ENCODE measurements at regions not wholly inside any gene's neighbourhood (a gene's known extent, or its start where the extent isn't known, plus 50 kb on each side); places are given as distances from the start of the nearest gene placed in this dataset.
A peak's percentile ranks its signal among the peaks of the same experiment; 100 is the strongest.

DNA sequence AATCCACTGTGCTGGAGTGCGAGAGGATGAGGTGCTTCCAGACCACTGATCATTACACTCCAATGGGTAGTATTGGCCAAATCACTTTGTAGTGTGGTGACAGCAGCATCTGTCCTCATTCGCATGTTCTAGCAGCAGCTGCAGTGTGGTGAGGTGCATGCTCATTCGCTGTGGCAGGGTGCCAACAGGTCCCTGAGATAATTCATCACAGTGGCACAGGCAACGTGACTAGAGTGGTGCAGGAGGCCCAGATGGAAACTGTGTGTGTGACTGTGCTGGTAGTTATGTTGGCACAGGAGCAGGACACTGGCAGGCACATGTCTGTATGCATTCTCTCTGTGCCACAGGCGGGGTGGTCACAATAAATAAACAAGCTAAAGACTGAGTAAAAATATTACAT is 329.5 kb upstream of the SYT4 start:
- ATAC-seq (no peak), DNase-seq (ENCODE audit: low spot score) (no peak)
- intact Hi-C loops (cut with DNase I) = no loop called here

DNA sequence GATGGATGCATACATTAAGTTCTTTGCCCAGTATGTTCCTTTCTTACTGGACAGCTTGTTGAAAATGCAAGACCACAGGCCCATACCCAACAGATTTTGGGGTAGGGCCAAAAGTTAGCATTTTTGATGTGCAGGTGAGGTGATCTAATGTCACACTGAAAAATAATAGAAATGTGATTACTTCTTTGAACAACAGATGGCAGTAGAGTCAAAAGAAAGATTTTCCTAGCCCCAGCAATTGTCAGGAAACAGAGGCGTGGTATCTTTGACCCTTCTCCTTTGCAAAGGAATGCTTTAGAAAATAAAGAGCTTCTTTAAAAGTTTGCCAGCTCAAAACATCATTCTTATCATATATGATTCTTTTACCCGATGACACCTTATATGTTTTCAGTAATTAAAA is 343.6 kb upstream of the SYT4 start:
- intact Hi-C loops (cut with DNase I) = no loop called here
- no peak for DNase-seq (ENCODE audit: low spot score)

DNA sequence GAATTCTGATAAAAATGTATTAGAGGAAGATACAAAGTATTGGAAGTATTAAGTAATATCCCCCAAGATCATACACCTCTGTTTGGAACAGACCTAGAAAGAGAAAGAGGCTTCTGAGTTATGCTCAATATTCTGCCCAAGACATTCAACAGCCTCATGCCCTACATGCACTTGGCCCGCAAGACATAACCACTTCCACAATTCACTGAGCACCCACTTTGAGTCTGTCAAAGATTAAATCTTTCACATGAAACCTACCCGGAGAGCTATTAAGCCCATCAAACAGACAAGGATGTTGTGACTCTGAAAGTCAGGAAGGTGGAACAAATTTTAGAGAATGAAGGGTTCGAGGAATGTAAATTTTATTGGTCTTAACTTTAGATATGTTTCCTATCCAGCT is 344.7 kb upstream of the SYT4 start:
- ATAC-seq (no peak), DNase-seq (ENCODE audit: low spot score) (no peak)
- intact Hi-C loops (cut with DNase I) = no loop called here

More for the DNA sequence above, 343.6 kb upstream of the SYT4 start:
- peak; percentile 38 for ATAC-seq

- intact Hi-C loops (cut with DNase I) = no loop called here
- DNase-seq (ENCODE audit: low spot score) (no peak), ATAC-seq (no peak)
Measured at GRCh38 chr18:43625582-43625981, 348.3 kb upstream of the SYT4 start.

- intact Hi-C loops (cut with DNase I) = no loop called here
Measured at GRCh38 chr18:43627848-43628530, 350.7 kb upstream of the SYT4 start.

GRCh38 chr18:43634994-43635393 is 357.7 kb upstream of the SYT4 start:
- ATAC-seq (no peak), DNase-seq (ENCODE audit: low spot score) (no peak)
- intact Hi-C loops (cut with DNase I) = no loop called here

More at GRCh38 chr18:43627848-43628530, 350.7 kb upstream of the SYT4 start:
- ATAC-seq (no peak), DNase-seq (ENCODE audit: low spot score) (no peak)

DNA sequence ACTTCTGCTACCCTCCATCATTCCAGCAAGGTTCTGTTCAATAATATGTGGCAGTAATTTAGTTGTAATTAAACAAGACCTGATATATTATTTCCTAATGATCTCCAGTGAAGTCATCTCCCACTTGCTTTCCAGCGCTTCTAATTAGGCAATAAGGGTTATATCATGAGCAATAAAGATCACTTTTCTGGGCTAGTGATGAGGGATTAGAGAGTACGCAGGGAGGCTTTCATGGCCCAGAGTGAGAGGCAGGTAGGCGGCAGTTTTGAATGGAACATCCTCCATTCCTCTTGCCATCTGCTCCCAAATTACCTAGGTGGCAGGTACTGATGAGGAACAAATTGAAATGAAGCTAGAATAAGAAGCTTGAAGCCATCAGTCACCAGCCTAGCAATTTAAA is 358.1 kb upstream of the SYT4 start:
- ATAC-seq (no peak), DNase-seq (ENCODE audit: low spot score) (no peak)
- intact Hi-C loops (cut with DNase I) = no loop called here

DNA sequence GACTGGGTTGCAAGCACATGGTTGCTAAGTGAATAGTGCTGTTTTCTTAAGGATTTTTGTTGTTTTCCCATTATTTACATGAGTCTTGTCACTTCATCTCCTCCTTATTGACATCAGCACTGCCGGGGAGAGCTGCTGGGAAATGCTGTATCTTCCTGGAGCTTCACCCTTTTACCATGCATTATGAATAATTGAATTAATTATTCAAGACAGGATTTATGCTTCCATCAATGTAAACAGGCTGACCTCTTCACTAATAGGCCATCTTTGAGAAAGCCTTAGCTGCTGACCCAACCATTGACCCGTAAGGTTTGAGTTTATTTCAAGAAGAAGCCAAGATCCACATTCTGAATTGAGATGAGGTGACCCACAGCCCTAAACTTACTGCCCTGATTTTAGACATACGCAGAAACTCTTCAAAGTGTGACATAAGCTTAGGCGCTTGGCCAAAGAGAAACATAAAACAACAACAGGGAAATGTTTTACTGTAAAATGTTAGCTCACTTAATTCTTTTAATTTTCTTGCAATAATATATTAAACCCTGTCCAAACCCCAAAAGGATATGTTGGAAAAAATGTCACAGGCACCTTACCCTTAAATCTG is 365.5 kb upstream of the SYT4 start:
- intact Hi-C loops (cut with DNase I) = no loop called here
- no peak for ATAC-seq
- no peak for DNase-seq (ENCODE audit: low spot score)

DNA sequence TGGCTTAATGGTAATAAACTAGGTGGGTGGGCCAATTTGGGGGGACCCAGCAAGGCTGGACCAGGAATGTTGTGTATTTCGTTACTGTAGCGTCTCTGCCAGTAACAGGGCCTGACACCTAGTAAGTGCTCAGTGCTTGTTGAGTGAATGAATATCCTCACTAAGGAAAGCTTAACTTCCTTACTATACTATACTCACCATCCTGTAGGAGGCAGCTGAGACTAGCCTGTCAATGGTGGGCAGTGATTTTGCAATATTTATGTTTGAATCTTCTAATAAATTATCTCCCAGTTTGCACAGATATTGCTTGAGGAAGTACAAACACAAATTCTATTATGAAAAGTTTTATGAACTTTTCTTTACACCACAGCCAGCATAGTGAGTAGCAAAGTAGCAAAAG is 370.7 kb upstream of the SYT4 start:
- no peak for ATAC-seq
- intact Hi-C loops (cut with DNase I) = no loop called here
- no peak for DNase-seq (ENCODE audit: low spot score)

DNA sequence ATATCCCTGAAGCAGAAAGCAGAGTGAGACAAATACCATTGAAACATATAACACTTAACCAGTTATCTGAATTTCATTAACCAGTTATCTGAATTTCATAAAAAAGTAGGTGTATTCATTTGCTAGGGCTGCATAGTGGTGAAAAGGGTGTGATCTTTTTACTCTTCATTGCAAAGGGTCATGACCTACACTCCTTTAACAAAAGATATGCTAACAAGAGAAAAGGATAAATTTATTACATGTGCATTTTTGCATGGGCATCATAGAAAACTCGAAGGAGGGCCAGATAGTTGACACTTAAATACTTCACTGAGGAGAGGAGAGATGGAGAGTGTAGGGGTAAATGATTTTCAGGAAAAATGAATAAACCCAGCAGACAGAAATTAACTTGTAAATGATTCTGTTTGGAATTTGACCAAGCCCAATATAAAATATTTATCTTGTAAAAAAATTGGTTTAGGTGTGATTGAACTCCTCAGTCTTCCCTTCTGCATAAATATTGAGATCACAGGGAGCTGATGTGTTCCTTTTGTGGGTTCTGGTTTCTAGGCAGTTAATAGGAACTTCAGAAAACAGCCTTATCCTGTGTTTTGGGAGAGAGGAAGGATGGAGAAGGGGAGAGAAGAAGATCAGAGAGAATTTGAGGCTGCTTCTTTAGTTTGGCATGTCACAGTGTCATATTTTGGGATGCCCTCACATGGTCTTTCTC is 372.5 kb upstream of the SYT4 start:
- no peak for DNase-seq (ENCODE audit: low spot score)
- ATAC-seq = no peak
- intact Hi-C loops (cut with DNase I) = no loop called here

- ATAC-seq = no peak
- DNase-seq (ENCODE audit: low spot score) = no peak
- intact Hi-C loops (cut with DNase I) = no loop called here
Measured at GRCh38 chr18:43650426-43650825, 373.1 kb upstream of the SYT4 start.

DNA sequence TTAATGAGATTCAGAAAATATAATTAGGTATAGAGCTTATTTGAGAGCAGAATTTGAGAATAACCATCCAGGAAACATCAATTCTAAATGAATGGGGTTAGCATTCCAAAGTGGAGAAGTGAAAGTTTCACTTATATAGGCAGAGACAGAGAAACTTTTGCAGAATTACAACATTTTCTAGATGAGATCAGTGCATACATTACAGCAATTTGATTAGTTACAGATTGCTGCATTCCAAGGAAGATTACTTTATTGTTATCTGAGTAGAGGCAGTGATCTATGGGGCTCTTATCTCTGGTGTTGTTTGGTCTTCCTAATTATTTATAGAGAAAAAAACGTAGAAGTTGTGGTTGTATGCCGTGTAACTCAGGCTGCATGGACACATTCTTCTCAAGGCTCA is 373.8 kb upstream of the SYT4 start:
- DNase-seq (ENCODE audit: low spot score) = no peak
- intact Hi-C loops (cut with DNase I) = no loop called here
- ATAC-seq = no peak

- no peak for DNase-seq (ENCODE audit: low spot score)
- no peak for ATAC-seq
- intact Hi-C loops (cut with DNase I) = no loop called here
Measured at GRCh38 chr18:43656547-43656946, 379.3 kb upstream of the SYT4 start.

- no peak for ATAC-seq
- intact Hi-C loops (cut with DNase I) = no loop called here
- DNase-seq (ENCODE audit: low spot score) = no peak
Measured at GRCh38 chr18:43661570-43661969, 384.3 kb upstream of the SYT4 start.

DNA sequence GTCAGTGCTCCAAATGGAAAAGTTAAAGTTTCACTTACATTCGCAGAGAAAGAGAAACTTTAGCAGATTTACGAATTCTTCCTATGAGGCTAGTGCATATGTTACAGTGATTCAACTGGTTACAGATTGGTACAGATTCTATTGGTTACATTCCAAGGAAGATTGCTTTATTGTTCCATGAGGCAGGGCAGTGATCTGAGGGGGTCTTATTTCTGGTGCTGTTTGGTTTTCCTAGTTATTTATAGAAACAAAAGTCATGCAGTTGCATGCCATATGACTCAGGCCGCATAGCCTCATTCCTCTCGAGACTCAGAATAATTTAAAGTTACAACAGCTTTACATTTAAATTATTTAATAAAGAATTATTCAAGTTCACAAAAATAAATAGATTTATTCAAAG is 385.4 kb upstream of the SYT4 start:
- no peak for DNase-seq (ENCODE audit: low spot score)
- intact Hi-C loops (cut with DNase I) = no loop called here
- ATAC-seq = no peak

GRCh38 chr18:43663159-43663558 is 385.9 kb upstream of the SYT4 start:
- intact Hi-C loops (cut with DNase I) = no loop called here
- no peak for DNase-seq (ENCODE audit: low spot score)
- ATAC-seq = no peak

DNA sequence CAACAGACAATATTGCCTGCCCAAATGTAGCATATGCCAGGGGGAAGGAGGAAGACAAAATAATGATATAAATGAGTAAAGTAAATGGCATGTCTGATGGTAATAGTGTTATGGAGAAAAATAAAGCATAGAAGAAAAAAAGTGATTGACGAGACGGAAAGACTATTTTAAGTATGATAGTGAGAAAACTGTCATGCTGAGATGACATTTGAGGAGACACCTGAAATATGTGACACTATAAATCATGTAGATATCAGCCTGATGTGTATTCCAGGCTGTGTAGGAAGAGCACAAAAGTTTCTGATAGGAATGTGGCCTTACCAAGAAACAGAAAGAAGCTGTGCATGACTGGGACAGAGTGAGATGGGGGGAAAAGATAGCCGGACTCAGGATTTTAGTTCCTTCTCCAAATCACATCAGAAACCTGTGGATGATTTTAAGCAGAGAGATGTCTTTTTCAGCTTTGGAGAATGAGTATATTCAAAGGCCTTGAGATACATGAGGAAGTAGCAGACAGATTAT is 387.3 kb upstream of the SYT4 start:
- intact Hi-C loops (cut with DNase I) = no loop called here
- ATAC-seq (no peak), DNase-seq (ENCODE audit: low spot score) (no peak)

GRCh38 chr18:43665105-43665788 is 388.0 kb upstream of the SYT4 start:
- DNase-seq (ENCODE audit: low spot score) (no peak), ATAC-seq (peak; percentile 44)
- intact Hi-C loops (cut with DNase I) = no loop called here

DNA sequence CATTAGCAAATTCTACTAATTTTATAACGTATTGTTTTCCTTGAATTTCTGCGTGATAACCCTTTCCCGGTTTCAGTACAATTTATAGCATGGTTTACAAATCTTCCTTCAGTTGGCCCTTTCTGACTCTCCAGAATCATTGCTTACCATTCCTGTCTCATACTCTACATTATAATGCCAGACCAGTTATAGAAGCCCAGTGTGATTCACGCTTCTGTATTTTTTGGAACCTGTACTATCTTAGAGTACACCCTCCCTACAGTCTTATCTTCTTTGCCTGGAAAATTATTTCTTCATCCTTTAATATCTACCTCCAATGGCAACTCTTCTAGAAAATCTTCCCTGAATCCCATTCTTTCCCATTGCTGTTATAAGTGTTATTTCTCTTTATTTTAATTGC is 391.6 kb upstream of the SYT4 start:
- intact Hi-C loops (cut with DNase I) = no loop called here
- no peak for ATAC-seq

DNA sequence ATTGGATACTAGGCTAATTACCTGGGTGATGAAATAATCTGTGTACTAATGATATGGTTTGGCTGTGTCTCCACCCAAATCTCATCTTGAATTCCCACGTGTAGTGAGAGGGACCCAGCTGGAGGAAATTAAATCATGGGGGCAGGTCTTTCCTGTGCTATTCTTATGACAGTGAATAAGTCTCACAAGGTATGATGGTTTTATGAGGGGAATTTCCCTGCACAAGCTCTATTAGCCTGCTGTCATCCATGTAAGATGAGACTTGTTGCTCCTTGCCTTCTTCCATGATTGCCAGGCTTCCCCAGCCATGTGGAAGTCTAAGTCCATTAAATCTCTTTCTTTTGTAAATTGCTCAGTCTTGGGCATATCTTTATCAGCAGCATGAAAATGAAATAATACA is 394.1 kb upstream of the SYT4 start:
- DNase-seq (ENCODE audit: low spot score) (no peak), ATAC-seq (no peak)
- intact Hi-C loops (cut with DNase I) = no loop called here

More for the DNA sequence above, 391.6 kb upstream of the SYT4 start:
- no peak for DNase-seq (ENCODE audit: low spot score)
